NCI-H748 treated with DMSO at 0.1 percent for 48 hours (cell line): ENCODE measurements at regions not wholly inside any gene's neighbourhood (a gene's known extent, or its start where the extent isn't known, plus 50 kb on each side); places are given as distances from the start of the nearest gene placed in this dataset.
"Not testable (repeated sequence)": the region's sequence is repeated elsewhere in the genome, so short reads cannot be mapped to it uniquely, and the experiment has no call there.

Experiments
- DNase-seq: peaks from one replicate; lab custom pipeline; 2025; lab: John Stamatoyannopoulos, UW

- no peak for DNase-seq
Measured at GRCh38 chr5:164206196-164206595, 700.8 kb downstream of the MAT2B start.

DNA sequence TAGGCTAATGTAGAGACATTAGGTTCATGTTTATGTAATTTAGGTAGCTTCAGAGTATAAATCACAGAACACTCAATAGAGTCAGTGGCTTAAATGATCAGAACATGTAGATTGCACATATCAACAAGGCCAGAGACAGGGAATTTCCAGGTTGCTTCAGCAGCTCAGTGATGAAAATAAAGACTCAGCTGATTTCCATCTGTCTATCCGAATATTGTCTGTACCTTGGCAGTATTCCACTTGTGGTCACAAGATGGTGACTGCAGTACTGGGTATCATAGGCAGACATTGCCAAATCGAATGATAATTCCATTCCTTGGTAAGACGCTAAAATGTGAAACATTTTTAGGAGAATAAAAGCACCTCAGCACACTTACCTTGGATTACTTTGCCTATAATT lies 702.2 kb downstream of the MAT2B start:
- no peak for DNase-seq

DNA sequence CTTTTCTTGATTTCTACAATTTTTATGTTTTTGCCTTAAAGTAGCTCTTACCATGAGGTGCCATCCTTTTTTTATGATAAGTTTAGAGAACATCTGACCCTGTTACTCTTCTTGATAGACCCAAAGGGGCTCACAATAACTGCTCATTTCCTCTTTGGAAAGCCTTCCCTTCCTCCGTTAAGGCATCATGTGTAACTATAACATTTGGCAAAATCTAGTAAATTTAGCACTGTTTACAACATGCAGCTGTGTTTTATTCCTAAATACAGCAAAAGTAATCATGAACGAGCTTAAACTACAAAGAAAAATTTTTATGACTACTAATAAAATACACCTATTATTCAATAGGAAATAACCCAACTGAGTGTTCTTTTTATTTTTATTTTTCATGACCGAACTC lies 705.1 kb downstream of the MAT2B start:
- DNase-seq, result no peak

DNA sequence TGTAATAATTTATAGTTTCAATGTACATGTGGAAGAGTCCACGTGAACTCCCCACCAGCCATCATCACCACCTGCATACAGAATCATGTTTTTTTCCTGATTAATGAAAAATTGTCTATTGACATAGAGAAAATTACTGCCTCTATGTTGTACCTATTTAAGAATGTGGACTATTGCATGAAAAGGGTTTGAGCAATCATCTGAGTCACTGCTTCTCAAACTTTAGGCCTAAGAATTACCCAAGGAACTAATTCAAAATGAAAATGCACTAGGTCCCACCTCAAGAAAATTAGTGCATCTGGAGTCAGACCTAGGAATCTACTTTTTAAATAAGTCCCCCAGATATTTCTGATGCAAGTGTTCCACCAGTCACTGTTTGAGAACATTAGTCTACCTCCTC lies 709.3 kb downstream of the MAT2B start:
- DNase-seq, result no peak

- no peak for DNase-seq
Measured at GRCh38 chr5:164217464-164217863, 712.0 kb downstream of the MAT2B start.

DNA sequence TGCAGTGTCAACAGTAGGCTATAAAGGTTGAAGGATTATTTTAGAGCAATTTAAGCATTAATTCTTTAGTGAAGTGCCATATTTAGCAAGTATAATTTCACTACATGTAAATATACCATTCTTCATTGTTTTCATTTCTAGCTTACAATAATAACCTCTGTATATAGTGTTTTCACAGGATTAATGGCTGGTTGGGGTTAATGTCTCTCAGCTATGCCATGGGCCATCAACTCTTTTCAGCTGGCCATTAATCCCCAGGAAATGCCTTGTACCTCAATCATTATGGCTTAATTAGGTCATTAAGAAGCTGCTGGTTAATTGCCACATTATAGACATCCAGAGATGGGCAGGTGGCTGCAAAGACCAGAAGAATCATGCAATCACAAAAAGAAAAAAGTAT lies 715.1 kb downstream of the MAT2B start:
- peak; percentile 52 for DNase-seq

DNA sequence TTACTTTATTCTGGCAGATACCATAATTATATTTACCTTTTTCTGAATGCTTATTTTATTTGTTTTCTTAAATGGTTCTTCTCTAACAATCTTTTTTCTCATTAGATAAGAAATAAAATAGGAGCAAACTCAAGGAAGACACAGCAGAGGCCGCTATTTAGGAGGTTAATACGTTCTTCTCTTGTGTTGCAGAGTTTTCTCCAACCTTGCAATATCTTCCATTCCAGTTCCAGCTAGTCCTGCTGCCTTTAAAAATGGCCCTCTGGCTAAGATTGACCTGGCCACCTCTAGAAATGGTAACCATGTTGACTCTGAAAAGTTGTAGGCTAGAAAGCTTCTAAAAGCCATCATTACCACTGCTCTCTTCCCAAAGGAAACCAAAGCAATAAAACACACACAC lies 718.8 kb downstream of the MAT2B start:
- DNase-seq, result no peak

DNA sequence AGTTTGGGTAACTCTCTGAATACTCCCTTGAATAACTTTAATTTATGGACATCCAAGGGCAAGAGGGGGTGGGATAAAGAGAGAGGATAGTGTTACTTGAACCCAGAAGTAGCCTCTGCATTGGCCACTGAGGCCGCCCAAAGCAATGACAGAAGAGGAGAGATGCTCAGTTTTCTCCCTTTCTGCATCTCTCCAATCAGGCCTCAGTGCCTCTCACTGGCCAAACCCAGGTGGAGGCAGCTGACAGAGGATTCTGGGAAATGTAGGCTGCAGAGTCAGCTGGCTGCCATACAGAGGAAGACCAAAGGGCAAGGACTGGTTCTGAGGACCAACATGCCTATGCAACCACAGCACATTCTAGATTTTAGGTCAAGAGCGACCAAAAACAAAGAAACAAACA lies 719.4 kb downstream of the MAT2B start:
- no peak for DNase-seq

GRCh38 chr5:164230341-164230740 lies 724.9 kb downstream of the MAT2B start:
- DNase-seq, result no peak

GRCh38 chr5:164233791-164234190 lies 728.4 kb downstream of the MAT2B start:
- no peak for DNase-seq

DNA sequence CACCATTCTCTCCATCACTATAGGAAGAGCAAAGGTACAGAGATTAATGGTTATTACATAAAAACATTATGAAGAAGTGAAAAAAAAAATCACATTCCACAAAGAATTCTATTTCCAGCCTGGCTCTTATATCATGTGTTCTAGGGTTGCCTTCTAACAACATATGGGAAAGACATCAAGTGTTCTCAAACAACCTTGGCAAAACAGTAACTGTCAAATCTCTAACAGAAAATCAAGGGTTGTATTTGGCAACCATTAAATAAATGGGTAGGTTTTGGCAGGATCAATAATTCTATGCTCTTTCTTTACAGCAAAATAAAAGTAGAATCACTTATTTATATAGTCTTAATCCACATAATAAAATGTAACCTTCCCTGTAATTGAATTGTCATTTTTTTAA lies 728.9 kb downstream of the MAT2B start:
- DNase-seq, result no peak

DNA sequence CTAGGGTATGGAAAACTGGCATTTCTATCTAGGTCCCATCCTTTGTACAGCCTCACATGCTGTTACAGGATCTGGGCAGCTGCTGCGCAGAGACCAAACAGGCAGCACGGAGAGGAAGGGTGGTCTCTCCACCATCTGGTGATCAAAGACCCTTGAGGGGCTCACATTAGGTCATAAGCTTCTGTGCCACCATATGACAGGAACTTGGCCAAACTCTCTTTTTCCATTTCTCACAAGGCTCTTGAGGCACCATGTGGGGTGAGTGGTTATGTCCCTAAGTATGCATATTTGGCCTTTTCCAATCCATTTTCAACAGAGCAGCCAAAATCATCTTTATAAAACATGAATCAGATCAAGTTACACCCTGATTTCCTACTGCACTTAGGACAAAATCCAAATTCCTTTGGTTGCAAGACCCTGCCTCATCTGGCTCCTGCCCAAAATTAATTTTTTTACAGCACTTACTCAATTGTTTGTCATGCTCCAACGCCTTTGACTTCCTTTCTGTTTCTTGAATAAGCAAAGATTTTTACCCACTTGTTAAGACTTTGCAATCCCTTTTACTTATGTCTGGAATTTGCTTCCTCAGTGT lies 730.0 kb downstream of the MAT2B start:
- no peak for DNase-seq

DNA sequence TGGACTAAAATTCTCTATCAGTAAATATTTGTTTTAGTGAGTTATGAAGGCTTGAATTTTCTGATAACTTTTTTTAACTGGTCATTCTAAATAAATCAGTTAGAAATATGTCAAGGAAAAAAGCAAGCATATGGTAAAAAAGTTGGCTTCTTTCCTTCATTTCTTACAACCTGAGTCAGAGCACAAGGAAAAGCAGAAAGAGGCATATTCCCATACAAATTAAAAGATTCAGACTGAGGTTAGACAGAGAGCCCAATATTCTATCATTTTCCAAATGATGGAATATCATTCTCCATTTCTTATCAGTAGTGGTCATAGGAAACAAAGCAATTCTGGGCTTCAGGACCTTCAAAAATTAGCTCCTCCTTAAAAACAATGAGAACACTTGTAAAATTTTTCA lies 732.1 kb downstream of the MAT2B start:
- DNase-seq, result no peak

DNA sequence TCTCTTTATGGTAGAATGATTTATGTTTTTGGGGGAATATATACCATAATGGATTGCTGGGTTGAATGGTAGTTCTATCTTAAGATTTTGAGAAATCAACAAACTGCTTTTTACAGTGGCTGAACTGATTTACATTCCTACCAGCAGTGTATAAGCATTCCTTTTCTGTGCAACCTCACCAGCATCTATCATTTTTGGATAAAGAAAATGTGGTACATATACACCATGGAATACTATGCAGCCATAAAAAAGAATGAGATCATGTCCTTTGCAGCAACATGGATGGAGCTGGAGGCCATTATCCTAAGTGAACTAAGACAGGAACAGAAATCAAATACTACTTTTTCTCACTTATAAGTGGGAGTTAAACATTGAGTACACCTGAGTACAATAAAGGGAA lies 746.4 kb downstream of the MAT2B start:
- DNase-seq, result not testable (repeated sequence)

DNA sequence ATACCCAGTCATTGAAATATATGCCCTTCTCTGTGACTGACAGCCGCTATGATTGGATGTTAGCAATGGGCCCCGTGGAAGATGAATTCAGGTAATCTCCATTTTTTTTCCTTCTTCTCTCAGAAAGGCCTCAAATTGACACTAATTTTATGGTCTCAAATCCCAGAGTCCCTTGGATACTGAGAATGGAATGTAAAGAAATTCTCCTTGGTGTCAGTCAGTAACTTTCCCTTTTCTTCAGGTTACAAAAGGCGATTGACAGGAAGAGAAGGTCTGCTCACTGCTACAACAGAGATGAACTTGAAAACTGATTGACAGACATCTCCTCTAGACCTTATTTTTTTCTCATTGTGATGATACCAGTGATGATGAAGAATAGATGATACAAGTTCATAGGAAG lies 748.3 kb downstream of the MAT2B start:
- DNase-seq, result no peak

- no peak for DNase-seq
Measured at GRCh38 chr5:164255598-164256213, 750.3 kb downstream of the MAT2B start.

- DNase-seq, result no peak
Measured at GRCh38 chr5:164256351-164256750, 750.9 kb downstream of the MAT2B start.

DNA sequence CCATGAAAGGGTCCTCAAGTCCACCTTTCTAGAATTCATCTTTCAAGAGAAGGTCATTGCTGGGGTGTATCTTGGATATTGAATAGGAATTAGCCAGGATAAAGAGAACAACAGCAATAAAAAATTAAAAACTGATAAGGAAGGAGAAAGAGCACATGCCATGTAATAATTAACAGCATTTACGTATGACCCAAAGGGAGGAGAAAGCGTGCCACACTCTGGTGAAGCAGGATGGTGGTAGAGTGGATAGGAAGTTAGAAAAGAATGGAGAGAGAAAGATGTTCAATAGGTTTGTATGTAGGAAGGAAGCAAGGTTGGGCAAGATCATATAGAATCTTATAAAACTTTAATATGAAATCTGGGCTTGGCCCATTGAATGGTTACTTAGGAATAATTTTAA lies 751.5 kb downstream of the MAT2B start:
- no peak for DNase-seq

DNA sequence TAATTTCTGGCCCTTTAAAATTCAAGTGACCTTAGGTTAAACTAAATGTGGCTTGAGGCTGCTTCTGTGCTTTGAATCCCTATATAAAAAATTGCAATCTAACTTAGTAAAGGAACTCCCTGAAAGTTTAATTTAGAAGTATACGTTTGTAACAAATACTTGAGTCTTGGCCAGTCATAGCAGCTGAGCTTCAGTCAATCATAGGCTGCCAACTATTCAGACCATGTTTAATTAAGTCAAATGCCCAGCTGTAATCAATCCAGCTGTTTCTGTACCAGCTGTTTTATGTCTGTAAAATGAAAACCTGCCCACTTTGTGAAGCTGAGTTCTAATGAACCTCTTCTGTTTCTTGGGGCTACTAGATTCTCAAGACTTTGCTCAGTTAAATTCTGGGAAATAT lies 760.1 kb downstream of the MAT2B start:
- DNase-seq, result no peak

DNA sequence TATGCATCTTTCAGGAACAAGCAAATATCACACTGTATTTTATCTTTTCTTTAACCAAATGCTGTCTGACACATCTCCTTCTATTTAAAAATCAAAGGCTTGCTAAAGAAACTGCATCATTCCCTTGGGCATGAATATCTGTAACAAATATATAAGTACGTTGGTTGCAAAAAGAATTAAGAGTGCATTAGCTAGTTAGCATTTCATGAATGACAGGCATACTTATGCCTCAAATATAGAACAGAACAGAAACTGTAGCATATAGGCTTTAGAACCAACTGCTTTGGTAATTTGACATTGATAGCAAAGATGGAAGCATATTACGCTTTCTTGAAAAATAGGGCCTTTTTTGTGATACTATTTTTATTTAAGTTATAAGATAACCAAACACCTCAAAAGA lies 761.2 kb downstream of the MAT2B start:
- DNase-seq, result no peak

- DNase-seq, result no peak
Measured at GRCh38 chr5:164277720-164278119, 772.3 kb downstream of the MAT2B start.

DNA sequence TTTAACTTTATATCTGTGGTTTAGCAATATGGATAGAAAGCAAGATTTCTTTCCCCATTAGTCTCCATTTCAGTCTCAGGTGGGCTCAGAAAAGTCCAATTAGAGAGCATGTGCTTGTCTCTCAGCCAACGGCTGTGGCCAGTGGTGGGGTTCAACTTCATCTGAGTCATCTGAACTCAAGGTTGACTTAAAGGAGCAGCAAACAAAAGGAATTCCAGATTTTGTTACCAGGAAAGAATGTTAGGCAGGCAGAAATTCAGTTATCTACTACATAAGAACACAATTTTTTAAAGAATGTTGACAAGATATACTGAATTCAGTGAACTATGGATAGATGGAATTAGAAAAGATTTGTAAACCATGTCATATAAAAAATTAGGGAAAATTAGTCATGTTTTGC lies 784.1 kb downstream of the MAT2B start:
- DNase-seq, result no peak

- no peak for DNase-seq
Measured at GRCh38 chr5:164296603-164297080, 791.2 kb downstream of the MAT2B start.

DNA sequence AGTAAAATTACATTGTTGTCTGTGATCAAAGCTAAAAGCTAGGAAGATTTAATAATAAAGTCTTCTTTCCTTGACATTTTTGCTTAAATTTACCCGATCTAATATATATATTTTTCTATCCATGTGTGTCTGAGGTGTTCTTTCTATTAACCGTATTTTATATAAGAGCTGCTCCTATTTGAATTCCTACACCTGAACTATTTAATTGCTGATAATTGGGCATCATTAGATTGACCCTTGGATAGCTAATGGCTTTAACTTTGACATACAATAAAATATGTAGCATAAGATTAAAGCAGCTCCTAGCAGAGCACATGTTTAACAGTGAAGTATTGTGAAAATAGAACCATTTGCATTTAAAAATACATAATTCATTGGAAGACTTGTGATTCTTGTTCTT lies 792.7 kb downstream of the MAT2B start:
- DNase-seq, result no peak
